Endothelial cell of umbilical vein (primary cell): ENCODE measurements at regions not wholly inside any gene's neighbourhood (a gene's known extent, or its start where the extent isn't known, plus 50 kb on each side); places are given as distances from the start of the nearest gene placed in this dataset.

ENCODE experiments used
- CTCF ChIP-seq, 2 donors: IDR thresholded peaks; 1 replicate in 1 of 2; 2 replicates in 1 of 2; pipeline ENCODE4 v1.5.1; 2011; ENCODE audit warnings: low read length in 2 of 2, mild to moderate bottlenecking in 2 of 2, moderate library complexity in 2 of 2, control low read depth in 1 of 2, inconsistent platforms in 1 of 2, low read depth in 1 of 2; ENCODE audit not compliant: insufficient read depth in 1 of 2; ENCODE audit errors: extremely low read depth in 1 of 2
- EZH2 ChIP-seq: IDR thresholded peaks from 2 replicates; pipeline ENCODE4 v1.6.1; 2012; ENCODE audit warnings: borderline replicate concordance, low read depth, mild to moderate bottlenecking, moderate library complexity, low read length, inconsistent platforms; ENCODE audit not compliant: severe bottlenecking
- FOS ChIP-seq: IDR thresholded peaks from 2 replicates; pipeline ENCODE4 v1.6.1; 2011; ENCODE audit warnings: mild to moderate bottlenecking, low read length, moderate library complexity, borderline replicate concordance; ENCODE audit not compliant: insufficient read depth
- MAX ChIP-seq: IDR thresholded peaks from 2 replicates; pipeline ENCODE4 v1.6.1; 2011; ENCODE audit not compliant: insufficient read depth, insufficient read length
- MYC ChIP-seq: IDR thresholded peaks from one replicate; pipeline ENCODE4 v1.6.1; 2011; ENCODE audit warnings: mild to moderate bottlenecking, low read depth, low read length
- POLR2A ChIP-seq: IDR thresholded peaks from 2 replicates; pipeline ENCODE4 v1.6.1; 2012; ENCODE audit warnings: low read depth, mild to moderate bottlenecking, control low read depth, low read length
- POLR2AphosphoS5 ChIP-seq: IDR thresholded peaks from 2 replicates; pipeline ENCODE4 v1.6.1; 2012; ENCODE audit warnings: low read depth, mild to moderate bottlenecking, control low read depth, low read length, moderate library complexity; ENCODE audit not compliant: insufficient read depth

DNA sequence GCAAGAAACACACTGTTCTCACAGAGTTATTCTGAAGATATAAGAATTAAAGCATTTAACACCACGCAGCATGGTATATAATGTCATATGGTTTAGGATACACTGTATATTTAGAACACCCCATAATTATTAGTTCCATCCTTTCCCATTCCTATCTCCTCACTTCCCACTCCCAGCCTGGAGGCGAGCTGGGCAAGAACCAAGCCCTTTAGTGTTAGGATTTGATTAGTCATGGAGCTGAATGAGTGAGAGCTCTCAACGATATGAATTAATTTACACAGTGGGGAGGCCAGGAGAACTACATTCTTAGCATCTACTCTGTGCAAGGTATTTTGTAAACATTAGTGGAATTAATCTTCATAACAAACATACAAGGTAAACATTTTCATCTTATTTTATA lies 934.3 kb downstream of the DIAPH3 start:
- TF ChIP-seq POLR2AphosphoS5 (no peak), CTCF (IDR thresholded peaks at IDR 0.05; ENCODE audit: extremely low read depth in 1 of 2, insufficient read depth in 1 of 2, low read depth in 1 of 2, low read length in 2 of 2) (no peak), MAX (no peak), POLR2A (no peak), EZH2 (no peak), MYC (no peak), FOS (no peak)
